Effector memory CD4-positive, alpha-beta T cell (primary cell): ENCODE measurements at regions not wholly inside any gene's neighbourhood (a gene's known extent, or its start where the extent isn't known, plus 50 kb on each side); places are given as distances from the start of the nearest gene placed in this dataset.

Experiments
- DNase-seq, 3 donors: peaks; one replicate each; pipeline ENCODE4 v3.0.0-alpha.2; 2020
- H3K27ac ChIP-seq: 2 replicates; pipeline ENCODE4 v1.7.0; 2013; ENCODE audit warnings: mild to moderate bottlenecking, low read length, moderate library complexity; ENCODE audit not compliant: insufficient read depth, poor library complexity, severe bottlenecking
- H3K27me3 ChIP-seq: replicated peaks from 2 replicates; pipeline ENCODE4 v1.7.0; 2013; ENCODE audit warnings: mild to moderate bottlenecking, low read length; ENCODE audit not compliant: insufficient read depth, control insufficient read depth, poor library complexity, severe bottlenecking
- H3K36me3 ChIP-seq: 2 replicates; pipeline ENCODE4 v1.7.0; 2013; ENCODE audit warnings: mild to moderate bottlenecking, low read length, moderate library complexity; ENCODE audit not compliant: control insufficient read depth, insufficient read depth
- H3K4me1 ChIP-seq: 2 replicates; pipeline ENCODE4 v1.7.0; 2013; ENCODE audit warnings: low read length, mild to moderate bottlenecking; ENCODE audit not compliant: control insufficient read depth, insufficient read depth, poor library complexity, severe bottlenecking
- H3K4me3 ChIP-seq: 2 replicates; pipeline ENCODE4 v1.7.0; 2013; ENCODE audit warnings: low read length, low read depth, mild to moderate bottlenecking; ENCODE audit not compliant: insufficient read depth, poor library complexity, severe bottlenecking
- H3K9me3 ChIP-seq: 2 replicates; pipeline ENCODE4 v1.7.0; 2013; ENCODE audit warnings: mild to moderate bottlenecking, low read length, moderate library complexity; ENCODE audit not compliant: control insufficient read depth

DNA sequence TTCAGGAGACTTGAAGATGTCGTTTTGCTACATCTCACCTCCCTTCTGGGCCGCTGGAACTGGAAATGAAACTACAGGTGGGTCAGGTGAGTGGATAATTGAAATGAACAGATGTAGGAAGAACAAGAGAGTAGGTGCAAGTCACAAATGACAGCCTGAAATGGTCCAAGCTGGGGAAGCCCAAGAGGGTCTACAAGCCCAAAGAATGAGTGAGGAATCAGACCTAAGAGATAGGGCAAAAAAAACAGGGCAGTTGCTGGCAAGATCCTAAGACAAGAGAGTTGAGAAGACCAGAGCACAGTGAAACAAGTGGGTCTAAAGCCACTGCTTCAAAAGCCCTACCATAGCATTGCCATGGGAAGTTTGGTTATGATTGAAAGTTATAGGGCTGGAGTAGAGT is 67.4 kb upstream of the SNRK start:
- Histone ChIP-seq H3K36me3 (no peaks in the 10 kb centered on the region), H3K9me3 (no peaks in the 10 kb centered on the region), H3K4me1 (peaks cover 8% of the 10 kb centered on the region), H3K27ac (no peak overlapping the region), H3K4me3 (no peak overlapping the region), H3K27me3 (no peaks in the 10 kb centered on the region)
- no peak for DNase-seq

GRCh38 chr3:43218156-43218555 is 68.2 kb upstream of the SNRK start:
- Histone ChIP-seq H3K4me1 (peaks cover 8% of the 10 kb centered on the region), H3K27me3 (no peaks in the 10 kb centered on the region), H3K4me3 (no peak overlapping the region), H3K9me3 (no peaks in the 10 kb centered on the region), H3K27ac (no peak overlapping the region), H3K36me3 (no peaks in the 10 kb centered on the region)
- no peak for DNase-seq

DNA sequence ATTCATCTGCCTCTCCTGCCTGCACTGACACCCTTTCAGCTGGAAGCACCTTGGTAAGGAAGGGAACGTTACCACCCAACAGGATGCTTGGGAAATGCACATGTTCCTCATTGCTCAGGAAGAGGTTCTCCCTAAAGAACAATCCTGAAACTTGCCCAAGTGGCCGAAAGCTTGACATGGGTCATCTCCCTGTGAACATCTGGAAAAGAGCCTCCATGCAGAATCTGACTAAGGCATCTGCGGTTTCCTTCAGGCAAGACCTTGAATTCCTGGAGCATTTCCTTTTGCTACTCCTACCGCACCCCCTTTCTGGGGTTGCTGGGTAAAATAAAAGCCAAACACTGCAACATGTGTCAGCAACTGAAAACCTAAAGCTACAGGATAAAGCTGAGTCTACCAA is 68.7 kb upstream of the SNRK start:
- Histone ChIP-seq H3K27me3 (no peaks in the 10 kb centered on the region), H3K36me3 (no peaks in the 10 kb centered on the region), H3K4me1 (peaks cover 3% of the 10 kb centered on the region), H3K9me3 (no peaks in the 10 kb centered on the region), H3K27ac (no peak overlapping the region), H3K4me3 (no peak overlapping the region)
- no peak for DNase-seq

GRCh38 chr3:43217206-43217605 is 69.1 kb upstream of the SNRK start:
- no peak for DNase-seq
- H3K4me1 ChIP-seq = no peaks in the 10 kb centered on the region
- no peak overlapping the region for H3K27ac ChIP-seq
- H3K9me3 ChIP-seq = no peaks in the 10 kb centered on the region
- H3K4me3 ChIP-seq = no peak overlapping the region
- no peaks in the 10 kb centered on the region for H3K27me3 ChIP-seq
- H3K36me3 ChIP-seq = no peaks in the 10 kb centered on the region

- Histone ChIP-seq H3K27me3 (no peaks in the 10 kb centered on the region), H3K4me1 (no peaks in the 10 kb centered on the region), H3K36me3 (no peaks in the 10 kb centered on the region), H3K9me3 (no peaks in the 10 kb centered on the region), H3K27ac (no peak overlapping the region), H3K4me3 (no peak overlapping the region)
- DNase-seq = no peak
These were observed 70.6 kb upstream of the SNRK start for GRCh38 chr3:43215663-43216275.

DNA sequence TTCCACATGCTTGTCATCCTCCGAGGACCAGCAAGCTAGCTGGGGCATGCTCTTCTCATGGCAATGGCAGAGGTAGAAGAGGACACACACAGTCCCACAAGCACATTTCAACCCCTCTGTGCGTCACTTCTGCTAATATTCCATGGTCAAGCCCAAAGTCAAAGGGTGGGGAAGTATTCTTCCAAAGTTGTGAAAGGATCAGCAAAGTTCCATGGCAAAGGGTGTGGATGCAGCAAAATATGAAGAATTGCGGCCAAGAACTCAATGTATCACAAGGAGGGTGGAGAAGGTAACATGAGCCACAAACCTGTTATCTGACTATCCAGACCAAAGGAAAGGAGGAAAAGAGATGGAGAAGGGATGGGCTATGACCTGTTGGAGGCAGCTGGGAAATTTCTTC is 71.2 kb upstream of the SNRK start:
- no peak overlapping the region for H3K4me3 ChIP-seq
- H3K27me3 ChIP-seq = no peaks in the 10 kb centered on the region
- H3K9me3 ChIP-seq = no peaks in the 10 kb centered on the region
- H3K4me1 ChIP-seq = no peaks in the 10 kb centered on the region
- no peaks in the 10 kb centered on the region for H3K36me3 ChIP-seq
- no peak overlapping the region for H3K27ac ChIP-seq
- no peak for DNase-seq

- no peak overlapping the region for H3K27ac ChIP-seq
- H3K4me1 ChIP-seq = no peaks in the 10 kb centered on the region
- H3K9me3 ChIP-seq = no peaks in the 10 kb centered on the region
- no peak overlapping the region for H3K4me3 ChIP-seq
- no peaks in the 10 kb centered on the region for H3K36me3 ChIP-seq
- DNase-seq = no peak
- H3K27me3 ChIP-seq = no peaks in the 10 kb centered on the region
These were observed 71.7 kb upstream of the SNRK start for GRCh38 chr3:43214616-43215015.

- DNase-seq = no peak
- Histone ChIP-seq H3K4me3 (no peak overlapping the region), H3K9me3 (no peaks in the 10 kb centered on the region), H3K27ac (no peak overlapping the region), H3K27me3 (no peaks in the 10 kb centered on the region), H3K36me3 (no peaks in the 10 kb centered on the region), H3K4me1 (no peaks in the 10 kb centered on the region)
These were observed 72.7 kb upstream of the SNRK start for GRCh38 chr3:43213631-43214030.

GRCh38 chr3:43212914-43213611 is 73.3 kb upstream of the SNRK start:
- H3K9me3 ChIP-seq = no peaks in the 10 kb centered on the region
- no peak overlapping the region for H3K4me3 ChIP-seq
- no peaks in the 10 kb centered on the region for H3K4me1 ChIP-seq
- no peaks in the 10 kb centered on the region for H3K27me3 ChIP-seq
- H3K27ac ChIP-seq = no peak overlapping the region
- no peaks in the 10 kb centered on the region for H3K36me3 ChIP-seq
- DNase-seq = no peak

GRCh38 chr3:43211681-43212080 is 74.7 kb upstream of the SNRK start:
- no peak for DNase-seq
- Histone ChIP-seq H3K9me3 (no peaks in the 10 kb centered on the region), H3K27me3 (no peaks in the 10 kb centered on the region), H3K4me1 (no peaks in the 10 kb centered on the region), H3K36me3 (no peaks in the 10 kb centered on the region), H3K4me3 (no peak overlapping the region), H3K27ac (no peak overlapping the region)
